Hematopoietic multipotent progenitor cell treated with erythropoietin and hydrocortisone succinate and interleukin-3 and kit ligand, for 15 days (in vitro differentiated cells): ENCODE measurements at regions not wholly inside any gene's neighbourhood (a gene's known extent, or its start where the extent isn't known, plus 50 kb on each side); places are given as distances from the start of the nearest gene placed in this dataset.

Experiments used
- DNase-seq: peaks from one replicate; pipeline ENCODE4 v3.0.0-alpha.2; 2015; ENCODE audit warnings: low spot score

DNA sequence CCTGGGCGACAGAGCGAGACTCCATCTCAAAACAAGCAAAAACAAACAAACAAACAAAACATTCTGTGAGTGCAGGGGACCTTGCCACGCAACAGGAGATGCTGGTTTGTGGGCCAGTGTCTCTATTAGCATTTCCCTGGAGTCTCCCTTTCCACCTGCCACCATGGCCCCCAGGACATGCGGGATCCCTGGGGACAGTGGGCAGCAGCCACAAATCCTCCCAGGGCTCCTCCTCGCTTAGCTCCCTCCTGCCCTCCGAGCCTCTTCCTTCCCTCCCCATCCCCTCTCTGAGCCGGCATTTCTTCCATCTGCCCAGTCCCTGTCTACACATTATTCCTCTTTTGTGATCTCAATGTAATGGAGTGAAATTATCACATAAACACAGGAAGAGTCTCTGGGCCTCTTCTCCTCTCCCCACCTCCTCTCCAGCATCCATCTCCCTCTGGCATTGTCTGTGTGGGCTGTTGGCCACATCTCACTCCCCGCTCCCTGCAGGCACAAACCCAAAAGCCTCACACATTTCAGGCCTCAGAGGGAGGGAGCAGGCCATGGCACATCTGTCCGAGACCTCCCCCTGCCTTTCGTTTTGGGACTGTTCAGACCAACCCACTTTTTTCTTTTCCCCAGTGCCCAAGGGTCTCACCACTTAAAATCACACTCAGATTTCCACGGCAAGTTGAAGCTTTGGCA is 144.3 kb downstream of the MIS18A start:
- no peak for DNase-seq

DNA sequence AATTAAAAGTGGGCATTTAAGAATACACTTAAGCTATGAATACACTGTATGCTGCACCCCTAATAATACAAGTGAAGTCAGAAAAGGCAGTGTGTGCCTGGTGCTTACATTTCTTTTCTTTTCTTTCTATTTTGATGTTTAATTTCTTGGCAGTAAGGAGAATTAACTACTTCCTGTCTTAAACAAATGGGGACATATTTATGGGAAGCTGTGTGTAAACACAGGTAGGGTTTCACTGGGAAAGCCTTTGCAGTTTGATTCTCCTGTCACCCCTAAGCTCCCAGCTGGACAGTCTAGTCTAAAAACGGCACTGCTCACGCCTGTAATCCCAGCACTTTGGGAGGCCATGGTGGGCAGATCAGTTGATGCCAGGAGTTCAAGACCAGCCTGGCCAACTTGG is 146.0 kb downstream of the MIS18A start:
- no peak for DNase-seq

DNA sequence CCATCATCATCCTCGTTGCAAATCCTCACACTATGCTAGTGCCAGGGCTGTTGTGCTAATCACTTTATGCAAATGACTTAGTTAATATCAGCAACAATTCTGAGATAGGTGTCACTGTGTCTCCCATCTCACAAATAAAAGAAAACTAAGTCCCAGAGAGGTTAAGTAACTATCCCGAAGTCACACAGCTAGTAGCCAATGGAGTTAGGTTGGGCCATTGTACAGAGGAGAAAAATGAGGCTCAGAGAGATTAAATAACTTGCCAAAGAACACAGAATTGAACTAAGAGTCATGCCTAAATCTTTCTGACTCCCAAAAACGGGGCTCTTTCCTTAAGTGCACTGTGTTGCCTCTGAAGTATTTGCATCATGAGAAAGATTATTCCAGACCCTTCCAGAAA is 146.4 kb downstream of the MIS18A start:
- DNase-seq = no peak

DNA sequence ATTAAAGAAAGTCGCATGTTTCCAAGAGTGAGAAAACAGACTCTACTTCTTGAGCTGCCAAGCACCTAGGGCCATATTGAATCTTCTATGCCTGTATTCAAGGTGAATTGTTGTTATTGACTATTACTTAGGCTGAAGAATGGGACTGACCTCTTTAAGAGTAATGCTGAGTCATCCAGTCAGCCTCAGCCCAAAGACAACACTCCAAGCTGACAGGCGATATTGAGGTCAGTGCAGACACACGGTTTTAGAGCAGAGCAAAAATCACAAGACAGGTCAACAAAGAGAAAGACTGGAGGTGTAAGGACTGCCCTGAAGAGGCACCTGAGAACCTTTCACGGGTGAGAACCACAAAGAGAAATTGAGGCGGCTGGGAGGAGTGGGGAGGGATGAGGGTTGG is 146.9 kb downstream of the MIS18A start:
- DNase-seq = peak; percentile 30

DNA sequence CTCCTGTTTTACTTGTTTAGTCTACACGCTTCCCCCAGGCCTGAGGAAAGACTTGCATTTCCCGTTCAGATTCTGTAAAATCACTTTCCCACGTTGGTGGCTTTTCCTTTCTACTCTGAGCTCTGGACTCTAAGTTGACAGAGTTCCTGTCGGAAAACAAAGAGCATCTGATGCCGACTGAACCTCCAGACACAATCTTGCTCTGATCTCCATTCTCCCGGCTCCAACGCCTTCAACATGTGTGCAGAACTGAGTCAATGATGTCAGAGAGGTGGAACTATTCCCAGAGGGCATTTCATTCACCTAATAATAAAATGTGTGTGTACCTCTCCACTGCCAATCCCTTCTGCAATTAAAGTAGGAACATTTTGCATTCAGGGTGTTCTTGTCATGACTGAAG is 147.7 kb downstream of the MIS18A start:
- no peak for DNase-seq

DNA sequence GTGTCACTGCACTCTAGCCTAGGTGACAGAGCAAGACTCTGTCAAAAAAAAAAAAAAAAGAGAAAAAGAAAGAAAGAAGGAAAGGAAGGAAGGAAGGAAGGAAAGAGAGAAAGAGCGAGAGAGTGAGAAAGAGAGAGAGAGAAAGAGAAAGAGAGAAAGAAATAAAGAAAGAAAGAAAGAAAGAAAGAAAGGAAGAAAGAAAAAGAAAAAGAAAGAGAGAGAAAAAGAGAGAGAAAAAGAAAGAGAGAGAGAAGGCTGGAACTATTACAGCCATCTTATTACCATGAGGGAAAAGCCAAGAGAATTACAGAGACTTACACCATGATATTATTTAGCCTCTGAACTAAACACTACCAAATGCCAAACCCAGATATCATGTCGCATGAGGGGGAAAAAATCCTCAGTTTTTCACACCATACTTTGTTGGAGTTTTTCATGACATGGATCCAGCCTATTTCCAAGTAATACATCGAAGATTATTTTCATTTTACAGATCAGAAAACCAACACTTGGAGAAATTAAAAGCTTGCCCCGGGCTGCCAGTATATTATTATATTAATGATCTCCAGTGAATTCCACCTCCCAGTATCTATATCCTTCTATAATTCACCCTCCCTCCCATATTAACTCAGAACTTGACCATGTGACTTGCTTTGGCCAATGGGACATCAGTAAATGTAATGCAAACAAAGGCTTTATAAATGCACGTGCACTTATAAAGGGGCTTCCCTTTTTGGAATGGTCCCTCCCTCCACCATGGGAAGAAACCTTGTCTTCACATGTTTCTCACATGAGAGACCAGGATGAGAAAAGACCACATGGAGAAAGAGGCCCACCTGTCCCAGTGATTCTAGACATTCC is 148.6 kb downstream of the MIS18A start:
- no peak for DNase-seq

DNA sequence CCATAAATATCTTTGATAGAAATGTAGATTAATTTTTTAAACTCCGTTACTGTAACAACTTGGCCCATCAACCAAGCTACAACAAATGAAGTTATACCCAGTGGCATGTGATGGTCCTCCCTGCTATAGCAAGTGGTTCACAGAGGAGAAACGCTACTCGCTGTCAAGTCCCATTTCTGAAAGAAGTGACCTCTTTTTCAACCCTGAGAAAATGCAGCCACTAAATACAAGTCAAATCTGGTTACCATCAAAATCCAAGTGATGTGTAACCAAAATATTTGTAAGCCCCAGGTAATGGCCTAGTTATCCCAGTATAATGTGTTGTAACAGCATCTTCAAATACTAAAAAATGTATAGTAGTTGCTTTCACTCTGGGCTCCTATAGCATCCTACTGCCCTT is 151.8 kb downstream of the MIS18A start:
- no peak for DNase-seq

DNA sequence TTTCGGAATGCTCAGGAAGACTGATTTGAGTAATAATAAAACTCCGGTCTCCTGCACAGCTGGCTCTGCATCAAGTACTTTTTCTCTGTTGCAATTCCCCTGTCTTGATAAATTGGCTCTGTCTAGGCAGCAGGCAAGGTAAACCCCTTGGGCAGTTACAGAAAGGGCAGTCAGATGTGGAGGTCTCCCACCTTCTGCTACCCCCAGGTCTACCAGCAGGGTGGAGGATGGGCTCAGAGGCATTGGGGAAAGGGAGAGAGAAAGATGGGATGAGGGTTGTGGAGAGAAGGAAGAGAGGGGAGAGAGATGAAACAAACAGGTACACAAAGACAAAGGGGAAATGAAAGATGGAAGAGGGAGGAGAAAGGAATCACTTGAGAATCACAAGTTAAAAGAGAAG is 156.8 kb downstream of the MIS18A start:
- no peak for DNase-seq

DNA sequence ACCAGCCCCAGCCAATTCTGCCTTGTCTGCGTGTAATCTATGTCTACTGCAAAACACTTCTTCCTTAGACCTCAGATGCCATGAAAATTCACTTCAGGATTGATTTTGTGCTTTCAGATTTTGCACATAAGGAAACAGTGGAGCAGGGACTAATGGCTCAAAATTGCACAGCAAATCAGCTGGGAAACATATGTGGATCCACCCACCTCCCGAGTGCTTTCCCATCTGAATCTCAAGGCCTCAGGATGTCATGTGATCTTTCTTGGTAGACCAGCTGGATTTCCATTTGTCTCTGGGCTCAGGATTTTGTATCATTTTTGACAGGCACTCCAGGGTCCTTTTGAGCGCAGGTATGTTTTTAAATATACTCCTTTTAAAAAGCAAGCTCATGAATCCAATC is 158.6 kb downstream of the MIS18A start:
- no peak for DNase-seq

DNA sequence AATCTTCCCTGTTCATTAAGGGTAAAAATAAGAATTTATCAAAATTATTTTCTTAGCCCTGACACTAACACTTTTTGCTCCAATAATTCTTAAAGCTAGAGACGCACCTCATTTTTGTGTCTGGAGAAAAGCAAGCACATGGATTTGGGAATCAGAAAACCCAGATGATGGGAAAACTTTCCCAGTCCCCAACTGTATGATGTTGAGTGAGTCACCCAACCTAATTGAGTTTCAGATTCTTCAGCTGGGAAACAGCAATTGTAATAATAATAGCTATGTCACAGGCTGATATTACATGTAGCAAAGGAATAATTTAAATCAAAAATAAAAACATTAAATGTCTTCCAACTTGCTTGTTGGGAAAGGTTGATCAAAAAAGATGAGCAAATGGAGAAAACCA is 159.0 kb downstream of the MIS18A start:
- no peak for DNase-seq

DNA sequence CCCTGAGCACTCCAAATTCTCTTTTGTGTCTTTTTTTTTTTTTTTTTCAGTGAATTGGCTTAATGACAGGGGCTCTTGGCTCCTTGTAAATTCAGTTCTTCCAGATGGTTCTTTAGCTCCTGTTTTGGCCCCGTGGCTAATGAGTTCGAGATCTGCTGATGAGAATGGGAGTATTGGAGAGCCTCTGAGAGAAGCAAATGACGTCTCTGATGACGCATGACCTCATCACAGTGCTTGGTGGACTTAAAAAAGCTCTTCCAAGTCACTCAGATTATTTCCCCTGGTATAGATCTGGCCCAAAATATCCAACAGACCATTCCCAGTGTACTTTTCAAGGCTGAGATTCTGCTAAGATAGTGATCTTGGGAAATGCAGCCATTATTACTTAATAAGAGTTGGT is 159.5 kb downstream of the MIS18A start:
- DNase-seq = no peak

DNA sequence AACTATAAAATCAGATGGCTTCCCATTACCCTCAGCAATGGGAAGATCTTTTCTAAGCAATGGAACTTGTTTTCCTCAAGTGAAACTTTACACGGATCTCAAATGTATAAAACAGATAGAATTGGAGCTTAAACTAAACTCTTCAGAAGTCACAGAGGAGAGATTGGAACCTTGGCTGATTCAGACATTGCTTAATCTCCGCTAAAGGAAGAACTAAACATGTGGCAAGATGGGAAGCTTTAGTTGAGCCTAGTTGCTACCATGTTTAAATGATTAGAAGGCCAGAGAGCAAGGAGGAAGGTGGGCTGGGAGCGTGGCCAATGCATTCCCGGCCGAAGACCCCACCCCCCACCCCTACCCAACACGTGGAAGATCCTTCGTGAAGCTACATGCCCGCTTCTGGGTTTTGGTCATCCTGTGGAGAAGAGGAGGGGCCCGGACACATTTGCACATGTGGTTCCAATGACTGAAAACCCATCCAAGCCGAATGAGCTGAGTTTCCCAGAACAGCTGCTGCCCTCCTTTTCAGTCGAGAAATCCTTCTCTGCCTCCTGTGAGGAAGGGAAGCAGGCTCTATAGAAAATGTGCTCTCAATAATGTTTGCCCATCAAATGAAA is 164.3 kb downstream of the MIS18A start:
- DNase-seq = no peak

DNA sequence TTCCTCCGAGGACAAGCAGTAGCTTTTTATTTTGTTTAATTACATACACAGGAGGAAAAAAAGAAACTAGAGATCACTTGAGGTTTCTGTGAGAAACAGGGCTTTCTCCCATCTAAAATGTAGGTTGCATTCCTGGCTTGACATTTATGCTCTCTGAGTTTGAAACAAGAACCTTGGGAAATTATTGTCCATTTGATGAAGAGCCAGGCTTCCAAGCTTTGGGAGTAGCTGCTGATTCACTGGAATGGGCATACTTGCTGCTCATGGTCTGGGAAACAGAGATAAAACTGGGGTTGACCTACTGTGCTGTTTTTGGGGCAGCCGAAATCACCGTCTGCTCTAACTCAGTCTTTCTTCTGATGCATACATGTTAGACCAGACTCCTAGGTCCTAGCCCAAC is 165.4 kb downstream of the MIS18A start:
- DNase-seq = no peak

DNA sequence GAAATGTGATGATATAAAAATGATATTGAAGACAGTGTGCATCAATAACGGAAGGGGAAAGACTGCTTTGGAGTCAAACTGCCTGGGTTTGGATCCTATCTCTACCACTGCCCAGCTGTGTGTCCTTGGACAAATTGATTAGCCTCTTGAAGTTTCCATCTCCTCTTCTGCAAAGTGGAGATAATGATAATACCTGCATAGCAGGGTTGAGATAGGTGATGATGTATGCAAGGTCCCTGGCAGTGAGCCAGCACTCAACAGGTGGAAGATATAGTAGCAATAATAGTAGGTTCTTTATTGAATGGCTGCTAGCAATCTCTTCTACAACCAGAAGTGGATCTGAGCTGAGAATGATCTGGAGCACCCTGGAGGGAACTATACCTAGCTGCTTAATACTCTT is 166.7 kb downstream of the MIS18A start:
- no peak for DNase-seq

DNA sequence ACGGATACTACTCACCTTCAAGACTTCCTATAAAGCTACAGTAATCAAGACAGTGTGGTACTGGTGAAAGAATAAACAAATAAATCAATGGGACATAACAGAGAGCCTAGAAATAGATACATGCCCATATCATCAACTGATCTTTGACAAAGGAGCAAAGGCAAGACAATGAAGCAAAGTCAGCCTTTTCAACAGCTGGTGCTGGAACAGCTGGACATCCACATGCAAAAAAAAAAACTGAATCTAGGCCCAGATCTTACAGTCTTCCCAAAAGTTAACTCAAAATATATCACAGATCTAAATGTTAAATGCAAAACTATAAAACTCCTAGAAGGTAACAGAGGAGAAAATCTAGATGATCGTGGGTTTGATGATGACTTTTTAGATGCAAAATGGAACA is 170.3 kb downstream of the MIS18A start:
- no peak for DNase-seq

DNA sequence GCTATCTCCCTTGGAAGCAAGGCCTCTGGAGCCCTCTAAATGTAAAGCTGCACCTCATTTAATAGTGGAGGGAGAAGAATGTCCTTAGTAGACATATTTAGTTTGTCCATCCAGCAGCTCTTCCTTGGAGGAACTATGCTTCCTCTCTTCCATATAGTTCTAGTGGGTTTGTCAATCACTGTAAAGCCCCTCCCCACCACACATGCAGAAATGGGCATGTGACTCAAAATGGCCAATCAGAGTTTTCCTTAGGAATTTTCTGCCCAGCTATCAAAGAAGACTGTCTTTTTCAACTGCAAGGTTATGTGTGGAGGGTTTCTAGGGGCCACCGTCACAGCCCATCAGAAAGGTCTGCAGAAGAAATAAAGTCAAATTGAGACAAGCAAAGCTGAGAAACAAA is 175.5 kb downstream of the MIS18A start:
- DNase-seq = no peak

DNA sequence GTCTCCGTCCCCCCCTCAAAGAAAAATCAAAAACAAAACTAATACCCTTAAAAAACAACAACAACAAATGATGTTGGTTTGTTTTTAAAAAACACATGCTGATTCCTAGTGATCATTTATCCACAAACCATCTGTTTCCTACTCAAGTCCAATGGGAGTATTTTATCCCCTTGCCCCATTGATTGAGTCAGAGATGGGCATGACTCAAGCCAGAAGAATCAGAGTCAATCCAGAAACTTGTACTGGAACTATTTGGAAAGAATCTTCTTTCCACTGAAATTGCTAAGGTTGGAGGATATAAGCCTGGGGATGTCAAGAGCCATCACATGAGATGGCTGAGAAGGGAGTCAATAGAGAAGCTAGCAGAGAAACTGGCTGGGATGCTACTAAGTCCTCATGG is 176.4 kb downstream of the MIS18A start:
- DNase-seq = no peak

DNA sequence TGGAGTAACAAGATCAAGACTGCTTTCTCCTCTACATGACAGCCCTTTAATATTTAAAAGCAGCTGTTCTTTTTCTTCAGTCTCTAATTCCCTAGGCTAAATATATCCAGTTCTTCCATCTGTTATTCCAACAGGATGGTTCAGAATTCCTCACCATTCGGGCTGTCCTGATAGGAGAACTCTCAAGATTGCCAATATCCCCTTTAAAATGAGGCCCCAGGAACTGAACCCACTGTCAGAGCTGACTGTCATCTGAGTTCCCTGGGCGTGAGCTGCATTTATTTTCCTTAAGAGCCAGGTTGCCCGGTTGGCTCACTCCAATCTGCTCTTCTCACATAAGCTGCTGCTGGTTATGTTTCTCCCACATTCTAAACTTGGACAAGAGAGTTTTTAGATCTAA is 177.6 kb downstream of the MIS18A start:
- DNase-seq = no peak

DNA sequence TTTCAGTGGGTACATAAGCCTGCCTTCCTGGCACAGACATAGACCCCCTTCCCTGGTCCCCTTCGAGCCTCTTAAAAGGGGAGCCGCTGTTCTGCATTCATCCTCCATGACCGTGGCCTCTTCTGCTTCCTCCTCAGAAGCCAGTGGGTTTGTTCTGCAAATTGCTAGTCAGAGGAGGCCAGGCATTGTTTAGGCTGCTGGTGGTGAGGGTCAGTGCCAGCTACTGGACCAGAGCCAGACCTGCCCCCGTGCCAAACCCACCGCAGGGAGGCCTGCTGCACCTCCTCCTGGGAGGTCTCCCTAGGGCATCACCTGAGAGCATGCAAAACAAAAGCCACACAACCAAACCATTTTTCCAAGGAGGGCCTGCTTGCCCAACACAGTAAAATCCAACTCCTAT is 178.4 kb downstream of the MIS18A start:
- no peak for DNase-seq

DNA sequence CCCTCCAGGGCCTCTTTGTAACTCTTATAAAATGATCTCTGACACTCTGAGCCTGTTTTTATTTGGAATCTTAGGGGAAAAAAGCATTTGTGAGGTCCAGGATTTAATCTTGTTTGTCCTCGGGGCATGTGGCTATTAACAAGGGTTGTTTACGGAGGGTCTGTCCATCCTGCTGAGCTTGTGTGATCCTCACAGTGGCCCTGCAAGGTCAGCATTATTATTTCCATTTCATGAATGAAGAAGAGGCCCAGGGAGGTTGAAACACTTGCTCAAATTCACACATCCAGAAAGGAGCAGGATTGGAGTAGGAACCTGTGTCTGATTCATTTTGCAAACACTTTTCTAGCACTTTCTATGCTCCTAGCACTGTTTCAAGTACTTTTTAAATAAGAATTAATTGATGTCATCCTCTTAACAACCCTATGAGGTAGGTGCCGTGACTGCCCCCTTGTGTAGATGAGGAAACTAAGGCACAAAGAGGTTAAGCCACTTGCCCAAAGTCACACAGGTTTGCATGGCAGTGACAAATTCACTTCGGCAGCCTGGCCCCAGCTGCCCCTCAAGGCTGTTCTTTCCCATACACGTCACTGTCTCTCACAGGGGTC is 178.9 kb downstream of the MIS18A start:
- DNase-seq = no peak

DNA sequence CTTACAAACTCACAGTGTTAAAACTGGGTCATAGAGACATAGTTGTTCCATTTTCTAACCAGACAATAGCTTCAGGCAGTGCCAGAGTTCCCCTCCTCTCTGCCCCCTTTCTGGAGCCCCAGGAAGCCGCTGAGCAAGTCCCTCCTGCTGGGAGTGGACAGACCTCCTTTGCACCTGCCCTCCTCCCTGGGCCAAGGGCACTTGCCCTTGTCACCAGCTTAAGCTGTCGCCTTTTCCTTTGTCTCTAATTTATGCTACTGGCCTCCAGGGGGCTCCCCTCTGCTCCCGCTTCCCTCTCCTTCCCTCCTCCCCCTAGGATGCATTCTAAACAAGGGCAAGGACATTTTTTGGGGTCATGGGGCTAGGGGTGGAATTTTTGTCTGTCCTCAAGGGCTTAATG is 182.4 kb downstream of the MIS18A start:
- peak; percentile 41 for DNase-seq

DNA sequence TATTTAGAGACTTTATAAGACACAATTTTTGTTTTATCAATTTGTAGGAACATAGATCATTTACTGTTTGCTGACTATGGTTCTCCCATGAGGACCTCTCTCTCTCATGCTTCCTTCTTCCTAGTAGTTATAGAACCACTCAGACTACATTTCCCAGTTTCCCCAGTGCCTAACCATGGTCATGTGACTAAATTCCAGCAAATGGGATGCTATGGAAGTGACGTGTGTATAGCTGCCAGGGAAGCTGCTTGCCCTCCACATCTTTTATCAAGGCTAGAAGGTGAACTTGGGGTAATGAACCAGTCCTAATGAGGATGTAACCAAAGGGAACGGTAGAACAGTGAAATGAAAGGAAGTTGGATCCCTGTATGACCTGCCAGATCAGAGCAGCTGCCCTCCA is 184.0 kb downstream of the MIS18A start:
- no peak for DNase-seq
